ENCODE measurements at regions not wholly inside any gene's neighbourhood (a gene's known extent, or its start where the extent isn't known, plus 50 kb on each side); places are given as distances from the start of the nearest gene placed in this dataset.

GRCh38 chr5:71907608-71908145, 188.6 kb downstream of the CARTPT start:
- intact Hi-C loops (cut with DNase I), result no loop called here
- WGBS, result 65% methylated on average over 4 of the region's 4 CpGs

GRCh38 chr5:71910741-71911140, 191.7 kb downstream of the CARTPT start:
- DNase-seq (ENCODE audit: low spot score), result no peak
- intact Hi-C loops (cut with DNase I), result no loop called here
- TF ChIP-seq POLR2AphosphoS5 (IDR thresholded peaks at IDR 0.05) (no peak), CTCF (IDR thresholded peaks at IDR 0.05) (no peak), POLR2A (IDR thresholded peaks at IDR 0.05) (no peak)
- no peaks in the 10 kb centered on the region for H3K36me3 ChIP-seq
- no peak overlapping the region for H3K4me3 ChIP-seq
- no peaks in the 10 kb centered on the region for H3K27me3 ChIP-seq (replicated peaks; ENCODE audit: insufficient read depth)
- 77% methylated on average over 3 of the region's 3 CpGs for WGBS
- H3K27ac ChIP-seq, result no peak overlapping the region
- H3K4me1 ChIP-seq (replicated peaks), result peaks cover 12% of the 10 kb centered on the region
- no peaks in the 10 kb centered on the region for H3K9me3 ChIP-seq

More at GRCh38 chr5:71907608-71908145, 188.6 kb downstream of the CARTPT start:
- H3K9me3 ChIP-seq, result no peaks in the 10 kb centered on the region
- TF ChIP-seq POLR2AphosphoS5 (IDR thresholded peaks at IDR 0.05) (no peak), POLR2A (IDR thresholded peaks at IDR 0.05) (no peak)
- H3K27me3 ChIP-seq (replicated peaks; ENCODE audit: insufficient read depth), result no peaks in the 10 kb centered on the region
- DNase-seq (ENCODE audit: low spot score), result no peak
- H3K36me3 ChIP-seq, result no peaks in the 10 kb centered on the region
- H3K27ac ChIP-seq, result no peak overlapping the region
- peaks cover 13% of the 10 kb centered on the region for H3K4me1 ChIP-seq (replicated peaks)
- no peak overlapping the region for H3K4me3 ChIP-seq

- Histone ChIP-seq H3K4me3 (no peak overlapping the region), H3K4me1 (replicated peaks) (no peaks in the 10 kb centered on the region), H3K27ac (no peak overlapping the region), H3K36me3 (no peaks in the 10 kb centered on the region), H3K27me3 (replicated peaks; ENCODE audit: insufficient read depth) (no peaks in the 10 kb centered on the region), H3K9me3 (no peaks in the 10 kb centered on the region)
- TF ChIP-seq POLR2AphosphoS5 (IDR thresholded peaks at IDR 0.05) (no peak), CTCF (IDR thresholded peaks at IDR 0.05) (no peak), POLR2A (IDR thresholded peaks at IDR 0.05) (no peak)
- WGBS, result 93% methylated on average over 1 of the region's 1 CpG
- no peak for DNase-seq (ENCODE audit: low spot score)
- intact Hi-C loops (cut with DNase I), result no loop called here
Measured at GRCh38 chr5:71912021-71912420, 192.9 kb downstream of the CARTPT start.

- Histone ChIP-seq H3K27ac (no peak overlapping the region), H3K9me3 (no peaks in the 10 kb centered on the region), H3K36me3 (no peaks in the 10 kb centered on the region), H3K4me1 (replicated peaks) (no peaks in the 10 kb centered on the region), H3K27me3 (replicated peaks; ENCODE audit: insufficient read depth) (no peaks in the 10 kb centered on the region), H3K4me3 (no peak overlapping the region)
- no peak for TF ChIP-seq CTCF (IDR thresholded peaks at IDR 0.05)
- intact Hi-C loops (cut with DNase I), result no loop called here
- no peak for DNase-seq (ENCODE audit: low spot score)
- 83% methylated on average over 2 of the region's 2 CpGs for WGBS
Measured at GRCh38 chr5:71914281-71914680, 193.0 kb upstream of the MAP1B start.

GRCh38 chr5:71922584-71923106, 184.6 kb upstream of the MAP1B start:
- Histone ChIP-seq H3K9me3 (no peaks in the 10 kb centered on the region), H3K4me3 (no peak overlapping the region), H3K27ac (no peak overlapping the region), H3K36me3 (no peaks in the 10 kb centered on the region), H3K4me1 (replicated peaks) (no peaks in the 10 kb centered on the region), H3K27me3 (replicated peaks; ENCODE audit: insufficient read depth) (no peaks in the 10 kb centered on the region)
- intact Hi-C loops (cut with DNase I), result no loop called here
- DNase-seq (ENCODE audit: low spot score), result no peak
- TF ChIP-seq POLR2AphosphoS5 (IDR thresholded peaks at IDR 0.05) (no peak), POLR2A (IDR thresholded peaks at IDR 0.05) (no peak), CTCF (IDR thresholded peaks at IDR 0.05) (peak in 1 of 4 experiments; percentile 18)
